Transverse colon (tissue), 4 donors: ENCODE measurements at regions not wholly inside any gene's neighbourhood (a gene's known extent, or its start where the extent isn't known, plus 50 kb on each side); places are given as distances from the start of the nearest gene placed in this dataset.

Source experiments
- CTCF ChIP-seq, 5 experiments: fragments of 200-600 bp in 3 of 5; fragments of 450-650 bp in 2 of 5; sonication (generic) in 3 of 5; IDR thresholded peaks; 1 replicate in 2 of 5; 2 replicates in 3 of 5; pipeline ENCODE4 v1.5.1; 2016 to 2017; ENCODE audit warnings: antibody characterized with exemption in 5 of 5, inconsistent platforms in 3 of 5, mild to moderate bottlenecking in 2 of 5, moderate library complexity in 1 of 5
- EP300 ChIP-seq: sonication (generic); formaldehyde crosslinking; IDR thresholded peaks from one replicate; pipeline ENCODE4 v1.6.1; 2017; ENCODE audit warnings: antibody characterized with exemption, low read depth
- POLR2A ChIP-seq: fragments of 450-650 bp; IDR thresholded peaks from one replicate; pipeline ENCODE4 v1.6.1; 2016; ENCODE audit warnings: antibody characterized with exemption, mild to moderate bottlenecking, moderate library complexity
- POLR2AphosphoS5 ChIP-seq, 3 donors: sonication (generic); formaldehyde crosslinking; IDR thresholded peaks; one replicate each; pipeline ENCODE4 v1.6.1; 2016; ENCODE audit warnings: antibody characterized with exemption in 3 of 3

DNA sequence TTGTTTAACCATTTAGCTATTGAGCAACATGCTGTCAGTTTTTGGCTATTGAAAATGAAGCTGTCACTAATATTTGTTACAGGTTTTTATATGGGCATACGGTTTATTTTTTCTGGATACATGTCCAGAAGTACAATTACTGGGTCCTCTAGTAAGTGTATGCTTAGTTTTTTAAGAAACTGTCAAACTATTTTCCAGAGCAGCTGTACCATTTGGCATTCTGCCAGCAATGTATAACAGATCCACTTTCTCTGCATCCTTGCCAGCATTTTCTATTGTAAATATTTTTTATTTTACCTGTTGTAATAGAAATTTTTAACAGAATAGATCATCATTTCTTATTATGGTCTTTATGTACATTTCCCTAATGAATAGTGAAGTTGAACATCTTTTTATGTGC lies 658.8 kb downstream of the EDEM1 start:
- no peak for TF ChIP-seq CTCF (IDR thresholded peaks at IDR 0.05)
- TF ChIP-seq POLR2A, result no peak
- TF ChIP-seq EP300, result no peak
- TF ChIP-seq POLR2AphosphoS5 (IDR thresholded peaks at IDR 0.05), result no peak
